ENCODE measurements at regions not wholly inside any gene's neighbourhood (a gene's known extent, or its start where the extent isn't known, plus 50 kb on each side); places are given as distances from the start of the nearest gene placed in this dataset.

- TF ChIP-seq CTCF (conservative IDR thresholded peaks at IDR 0.05; ENCODE audit: low read depth, low read length) (no peak), EZH2phosphoT487 (IDR thresholded peaks at IDR 0.05; ENCODE audit: borderline replicate concordance, low read length) (no peak)
Observed at GRCh38 chr1:55546553-55546952, 331.4 kb upstream of the USP24 start.
